Keratinocyte (primary cell): ENCODE measurements at regions not wholly inside any gene's neighbourhood (a gene's known extent, or its start where the extent isn't known, plus 50 kb on each side); places are given as distances from the start of the nearest gene placed in this dataset.

Experiments used
- CTCF ChIP-seq, 3 experiments: IDR thresholded peaks in 1 of 3; conservative IDR thresholded peaks in 1 of 3; optimal IDR thresholded peaks in 1 of 3; 2 replicates in 2 of 3; 3 replicates in 1 of 3; pipeline versions ENCODE3 to v1.5.1; 2011; ENCODE audit warnings: low read length in 3 of 3, mild to moderate bottlenecking in 3 of 3, moderate library complexity in 2 of 3, control low read depth in 1 of 3, inconsistent platforms in 1 of 3; ENCODE audit not compliant: insufficient read depth in 2 of 3; ENCODE audit errors: extremely low read depth in 1 of 3
- EZH2 ChIP-seq: IDR thresholded peaks from one replicate; pipeline ENCODE4 v1.6.1; 2012; ENCODE audit warnings: inconsistent platforms, mild to moderate bottlenecking, low read length, moderate library complexity

GRCh38 chr6:14596410-14596809 is 478.8 kb downstream of the CD83 start:
- TF ChIP-seq CTCF (optimal IDR thresholded peaks at IDR 0.05 in 1 of 3, IDR thresholded peaks at IDR 0.05 in 1 of 3, conservative IDR thresholded peaks at IDR 0.05 in 1 of 3; ENCODE audit: extremely low read depth in 1 of 3, insufficient read depth in 2 of 3, low read length in 3 of 3) = no peak
- no peak for TF ChIP-seq EZH2
